ENCODE measurements at regions not wholly inside any gene's neighbourhood (a gene's known extent, or its start where the extent isn't known, plus 50 kb on each side); places are given as distances from the start of the nearest gene placed in this dataset.
A peak's percentile ranks its signal among the peaks of the same experiment; 100 is the strongest.

GRCh38 chr4:123747016-123747415 lies 350.4 kb downstream of the SPRY1 start:
- DNase-seq (ENCODE audit: low spot score): no peak

DNA sequence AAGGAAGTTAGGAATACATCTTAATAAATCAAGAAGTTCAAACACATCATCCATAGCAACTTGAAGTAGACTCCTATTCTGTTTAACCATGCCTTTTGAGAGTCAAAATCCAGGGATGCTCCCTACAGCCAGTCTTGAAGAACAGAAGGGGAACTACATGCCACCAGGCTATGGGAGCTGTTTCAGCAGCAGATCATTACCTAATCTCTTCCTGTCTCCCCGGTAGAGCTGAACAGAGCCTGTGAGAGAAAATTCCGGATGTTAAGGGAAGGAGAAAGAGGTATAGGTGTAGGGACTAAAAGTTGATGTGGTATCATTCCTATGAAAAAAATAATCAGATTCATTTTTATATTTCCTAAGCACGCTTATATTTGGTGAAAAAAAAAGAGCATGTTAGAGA lies 352.2 kb downstream of the SPRY1 start:
- DNase-seq (ENCODE audit: low spot score): no peak

DNA sequence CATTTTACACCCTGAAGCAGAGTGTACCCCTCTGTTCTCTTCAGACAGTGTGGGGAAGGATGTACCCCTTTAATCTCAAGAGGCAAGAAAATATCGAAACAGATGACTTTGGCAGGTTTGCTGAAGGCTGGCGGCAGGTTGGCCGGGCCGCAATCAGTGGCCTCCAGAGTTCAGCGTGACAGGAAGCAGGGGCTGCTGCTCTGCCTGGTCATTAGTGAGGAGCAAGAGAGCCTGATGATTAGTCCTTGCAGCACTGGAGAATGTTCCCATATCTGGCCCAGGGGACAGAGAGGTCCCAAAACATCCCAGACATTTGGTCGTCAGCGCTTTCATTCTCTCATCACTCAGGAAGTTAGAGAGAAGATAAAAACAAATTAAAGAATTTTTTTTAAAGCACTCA lies 352.8 kb downstream of the SPRY1 start:
- DNase-seq (ENCODE audit: low spot score): no peak

DNA sequence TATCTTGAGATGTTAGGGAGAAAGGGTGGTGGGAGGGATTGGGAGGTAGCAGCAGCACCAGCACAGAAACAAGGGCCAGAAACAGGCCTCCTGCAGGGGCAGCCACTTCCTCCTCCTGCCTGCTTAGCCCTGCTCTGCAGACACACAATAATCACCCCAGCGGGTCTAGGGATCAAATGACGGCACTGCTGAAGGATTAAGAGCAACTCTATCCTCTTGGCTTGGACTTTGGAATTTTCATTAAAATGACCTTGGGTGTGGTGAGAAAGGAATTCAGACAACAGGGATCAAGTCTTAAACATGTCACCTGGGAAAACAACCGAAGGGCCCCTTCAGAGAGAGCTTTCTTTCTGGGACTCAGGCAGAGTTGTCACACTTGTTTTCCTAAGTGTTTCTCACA lies 353.4 kb downstream of the SPRY1 start:
- DNase-seq (ENCODE audit: low spot score): peak; percentile 90

- no peak for DNase-seq (ENCODE audit: low spot score)
Observed at GRCh38 chr4:123755655-123756054, 359.1 kb downstream of the SPRY1 start.

- no peak for DNase-seq (ENCODE audit: low spot score)
Observed at GRCh38 chr4:123767806-123768205, 371.2 kb downstream of the SPRY1 start.

DNA sequence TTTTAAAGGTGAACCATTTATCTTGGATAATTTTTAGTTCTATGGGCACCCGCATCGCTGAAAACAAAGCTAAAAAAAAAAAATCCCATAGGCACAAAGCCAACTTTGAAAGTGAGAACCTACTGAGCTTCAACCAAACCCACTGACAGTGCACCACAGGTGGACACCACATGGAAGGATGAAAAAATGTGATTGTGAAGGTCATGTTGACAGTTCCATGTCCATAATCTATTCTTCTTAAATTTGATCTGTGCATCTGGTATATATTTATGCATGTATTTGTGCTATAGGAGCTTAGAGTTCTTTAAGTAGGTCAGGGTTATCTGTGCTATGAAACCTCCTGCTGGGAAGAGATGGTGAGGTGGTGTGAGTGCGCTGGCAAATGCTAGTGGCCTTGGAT lies 374.3 kb downstream of the SPRY1 start:
- DNase-seq (ENCODE audit: low spot score): no peak

DNA sequence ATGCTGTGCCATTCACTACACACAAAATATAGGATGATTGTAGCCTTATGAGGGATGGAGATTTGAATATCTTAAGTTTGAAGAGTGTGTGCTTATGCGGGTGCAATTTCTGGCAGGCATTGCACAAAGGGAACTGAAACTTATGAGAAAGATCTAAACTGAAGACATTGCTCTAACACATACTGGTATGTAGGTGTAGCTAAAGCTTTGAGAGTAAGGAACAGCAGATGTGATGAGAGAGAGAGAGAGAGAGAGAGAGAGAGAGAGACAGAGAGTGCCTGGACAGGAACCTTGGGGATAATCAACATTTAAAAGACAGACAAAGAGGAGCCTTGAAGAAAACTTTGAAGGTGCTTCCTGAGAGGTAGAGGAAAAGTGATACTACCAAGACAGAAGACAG lies 379.7 kb downstream of the SPRY1 start:
- DNase-seq (ENCODE audit: low spot score): no peak

DNA sequence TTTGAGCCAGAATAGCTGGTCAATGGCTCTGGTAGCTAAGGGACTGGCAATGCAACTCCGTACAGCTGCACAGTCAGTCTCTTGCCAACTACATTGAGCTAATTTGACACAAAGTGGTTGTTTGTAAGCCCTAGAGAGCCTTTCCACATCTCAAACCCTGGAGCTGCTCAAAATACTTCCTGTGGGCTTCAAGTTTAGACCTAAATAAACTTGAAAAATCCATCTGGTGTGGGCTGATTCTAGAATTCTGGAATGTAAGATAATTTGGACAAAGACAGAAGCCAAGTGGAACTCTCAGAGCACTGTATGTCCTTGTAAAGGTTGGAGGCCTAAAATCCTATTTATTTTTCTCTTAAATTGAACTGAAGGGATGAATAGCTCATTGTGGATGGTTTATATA lies 380.8 kb downstream of the SPRY1 start:
- no peak for DNase-seq (ENCODE audit: low spot score)

- no peak for DNase-seq (ENCODE audit: low spot score)
Observed at GRCh38 chr4:123783151-123783790, 386.7 kb downstream of the SPRY1 start.

GRCh38 chr4:123783921-123784320 lies 387.3 kb downstream of the SPRY1 start:
- DNase-seq (ENCODE audit: low spot score): no peak

GRCh38 chr4:123784626-123785025 lies 388.0 kb downstream of the SPRY1 start:
- no peak for DNase-seq (ENCODE audit: low spot score)

DNA sequence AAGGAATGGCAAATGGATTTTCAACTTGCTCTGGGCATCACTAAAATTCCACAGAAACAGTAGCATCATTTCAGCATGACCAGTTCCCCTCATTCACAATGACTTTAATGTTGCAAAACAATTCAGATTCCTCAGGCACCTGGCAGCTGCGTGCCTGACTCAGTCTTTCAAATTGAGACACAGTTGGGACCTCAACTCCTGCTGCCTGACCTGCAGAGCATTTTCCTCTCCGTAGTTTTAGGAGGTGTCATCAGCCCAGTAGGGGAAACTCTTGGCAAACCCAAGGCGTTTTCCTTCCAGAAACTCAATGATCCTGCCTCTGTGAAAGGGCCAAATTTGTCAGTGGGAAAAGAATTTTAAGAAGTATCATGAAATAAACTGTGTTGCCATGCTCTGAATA lies 388.9 kb downstream of the SPRY1 start:
- no peak for DNase-seq (ENCODE audit: low spot score)

DNA sequence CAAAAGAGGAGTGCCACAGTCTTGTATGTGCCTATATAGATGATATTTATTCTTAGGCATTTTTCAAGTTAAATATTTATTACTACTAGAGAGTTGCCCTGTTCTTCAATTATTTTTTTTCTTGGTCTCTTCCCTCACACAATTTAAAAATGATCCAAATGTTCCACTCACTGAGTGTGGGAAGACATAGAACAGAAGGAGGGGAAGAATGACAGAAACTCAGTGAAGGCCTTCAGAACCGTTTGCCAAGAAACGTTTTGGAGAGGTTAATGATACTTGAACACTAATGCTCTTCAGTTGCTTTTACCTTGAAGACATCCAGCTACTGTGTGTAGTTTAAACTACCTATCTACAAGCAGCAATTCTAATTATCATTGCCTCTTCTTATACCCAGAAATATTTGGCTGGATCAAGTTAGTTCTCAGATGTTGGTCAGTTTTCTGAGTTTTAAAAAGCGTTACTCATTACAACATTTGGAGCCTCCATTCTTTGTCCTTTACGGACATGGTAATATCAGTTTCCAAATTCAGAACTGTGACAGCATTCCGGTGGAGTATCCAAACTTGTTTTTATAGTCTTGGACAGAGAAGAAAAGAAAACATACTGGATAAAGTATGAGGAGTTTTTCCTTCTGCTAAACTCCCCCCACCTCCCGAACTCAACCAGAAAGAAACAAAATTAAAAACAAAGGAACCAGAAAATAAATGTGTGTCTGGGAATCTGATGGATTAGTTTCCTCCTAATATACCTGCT lies 389.7 kb downstream of the SPRY1 start:
- DNase-seq (ENCODE audit: low spot score): no peak

- peak; percentile 7 for DNase-seq (ENCODE audit: low spot score)
Observed at GRCh38 chr4:123786920-123787319, 390.3 kb downstream of the SPRY1 start.

- no peak for DNase-seq (ENCODE audit: low spot score)
Observed at GRCh38 chr4:123787512-123788080, 391.0 kb downstream of the SPRY1 start.

GRCh38 chr4:123788577-123788976 lies 392.0 kb downstream of the SPRY1 start:
- DNase-seq (ENCODE audit: low spot score): no peak

GRCh38 chr4:123790681-123791080 lies 394.1 kb downstream of the SPRY1 start:
- no peak for DNase-seq (ENCODE audit: low spot score)

- no peak for DNase-seq (ENCODE audit: low spot score)
Observed at GRCh38 chr4:123802082-123802645, 405.6 kb downstream of the SPRY1 start.

DNA sequence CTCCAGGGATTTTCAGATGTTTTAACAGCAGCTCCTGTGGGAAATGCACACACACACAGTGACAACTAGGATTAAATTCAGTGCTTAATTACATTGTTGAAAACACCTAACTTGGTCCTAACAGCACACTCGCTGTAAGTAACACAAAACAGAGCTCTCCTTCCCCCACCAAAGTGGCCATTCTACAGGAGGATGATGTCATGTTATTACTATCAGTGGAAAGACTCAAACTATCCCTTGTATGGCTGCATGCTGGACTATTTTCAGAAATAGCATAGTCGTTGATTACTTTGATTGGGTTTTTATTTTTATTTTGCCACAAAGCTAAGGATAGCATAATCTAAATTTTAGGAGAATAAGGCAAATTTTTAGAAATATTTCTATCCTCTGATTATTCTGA lies 406.3 kb downstream of the SPRY1 start:
- no peak for DNase-seq (ENCODE audit: low spot score)

- no peak for DNase-seq (ENCODE audit: low spot score)
Observed at GRCh38 chr4:123804196-123804721, 407.7 kb downstream of the SPRY1 start.

GRCh38 chr4:123806056-123806455 lies 409.5 kb downstream of the SPRY1 start:
- DNase-seq (ENCODE audit: low spot score): no peak

GRCh38 chr4:123807187-123807586 lies 410.6 kb downstream of the SPRY1 start:
- DNase-seq (ENCODE audit: low spot score): no peak
